HL-60 (cell line): ENCODE measurements at regions not wholly inside any gene's neighbourhood (a gene's known extent, or its start where the extent isn't known, plus 50 kb on each side); places are given as distances from the start of the nearest gene placed in this dataset.

Experiments
- DNase-seq, 2 experiments: peaks; one replicate each; pipeline ENCODE4 v3.0.0-alpha.2; 2010 to 2020; ENCODE audit warnings: low read depth in 1 of 2, low spot score in 1 of 2
- H3K27ac ChIP-seq: fragments of 250-450 bp; sonication (Bioruptor Pico); replicated peaks from 2 replicates; pipeline ENCODE4 v1.5.1; 2020; ENCODE audit warnings: mild to moderate bottlenecking, moderate library complexity
- H3K27me3 ChIP-seq: fragments of 250-450 bp; sonication (Bioruptor Pico); 2 replicates; pipeline ENCODE4 v1.5.1; 2021; ENCODE audit warnings: mild to moderate bottlenecking, moderate library complexity; ENCODE audit not compliant: insufficient read depth, poor library complexity, severe bottlenecking
- H3K4me3 ChIP-seq: replicated peaks from 2 replicates; pipeline ENCODE4 v1.5.1; 2011; ENCODE audit warnings: mild to moderate bottlenecking, control low read depth, low read length; ENCODE audit not compliant: insufficient read depth
- GABPA ChIP-seq: IDR thresholded peaks from 2 replicates; pipeline ENCODE4 v1.6.1; 2012; ENCODE audit warnings: low read depth
- POLR2AphosphoS5 ChIP-seq: IDR thresholded peaks from 2 replicates; pipeline ENCODE4 v1.6.1; 2012; ENCODE audit warnings: low read depth
- SPI1 ChIP-seq: IDR thresholded peaks from 2 replicates; pipeline ENCODE4 v1.6.1; 2012; ENCODE audit warnings: low read depth, mild to moderate bottlenecking, borderline replicate concordance
- TF ChIP-seq, protein P1 (sequence below): IDR thresholded peaks from one replicate; pipeline ENCODE4 v1.5.1; 2011; ENCODE audit warnings: low read length, control low read depth, inconsistent platforms; ENCODE audit not compliant: insufficient read depth
- TF ChIP-seq, protein P2 (sequence below): IDR thresholded peaks from 2 replicates; pipeline ENCODE4 v1.6.1; 2012; ENCODE audit warnings: low read depth; ENCODE audit not compliant: insufficient replicate concordance

DNA sequence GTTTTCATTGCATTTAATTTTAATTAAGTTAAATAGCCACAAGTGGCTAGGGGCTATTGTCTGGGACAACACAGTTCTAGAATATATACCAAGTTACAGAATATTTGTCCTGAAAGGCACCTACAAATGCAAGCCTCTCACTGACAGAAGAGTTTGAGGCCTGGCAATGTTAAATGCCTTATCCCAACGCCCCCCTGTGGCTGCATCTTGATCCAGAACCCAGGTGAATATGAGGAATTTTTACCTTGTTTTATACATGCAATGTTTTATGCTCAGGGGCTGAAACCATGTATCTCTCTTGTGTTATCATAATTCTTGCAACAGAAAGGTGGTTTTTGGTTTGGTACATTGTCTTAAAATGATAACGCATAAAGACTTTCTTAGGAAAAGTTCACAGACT is 71.8 kb upstream of the SEC11C start:
- peaks cover 5% of the 10 kb centered on the region for H3K27me3 ChIP-seq
- DNase-seq = no peak
- TF ChIP-seq, protein P1, sequence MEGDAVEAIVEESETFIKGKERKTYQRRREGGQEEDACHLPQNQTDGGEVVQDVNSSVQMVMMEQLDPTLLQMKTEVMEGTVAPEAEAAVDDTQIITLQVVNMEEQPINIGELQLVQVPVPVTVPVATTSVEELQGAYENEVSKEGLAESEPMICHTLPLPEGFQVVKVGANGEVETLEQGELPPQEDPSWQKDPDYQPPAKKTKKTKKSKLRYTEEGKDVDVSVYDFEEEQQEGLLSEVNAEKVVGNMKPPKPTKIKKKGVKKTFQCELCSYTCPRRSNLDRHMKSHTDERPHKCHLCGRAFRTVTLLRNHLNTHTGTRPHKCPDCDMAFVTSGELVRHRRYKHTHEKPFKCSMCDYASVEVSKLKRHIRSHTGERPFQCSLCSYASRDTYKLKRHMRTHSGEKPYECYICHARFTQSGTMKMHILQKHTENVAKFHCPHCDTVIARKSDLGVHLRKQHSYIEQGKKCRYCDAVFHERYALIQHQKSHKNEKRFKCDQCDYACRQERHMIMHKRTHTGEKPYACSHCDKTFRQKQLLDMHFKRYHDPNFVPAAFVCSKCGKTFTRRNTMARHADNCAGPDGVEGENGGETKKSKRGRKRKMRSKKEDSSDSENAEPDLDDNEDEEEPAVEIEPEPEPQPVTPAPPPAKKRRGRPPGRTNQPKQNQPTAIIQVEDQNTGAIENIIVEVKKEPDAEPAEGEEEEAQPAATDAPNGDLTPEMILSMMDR = peak; percentile 11
- no peak for TF ChIP-seq POLR2AphosphoS5
- no peak overlapping the region for H3K4me3 ChIP-seq
- no peak overlapping the region for H3K27ac ChIP-seq

DNA sequence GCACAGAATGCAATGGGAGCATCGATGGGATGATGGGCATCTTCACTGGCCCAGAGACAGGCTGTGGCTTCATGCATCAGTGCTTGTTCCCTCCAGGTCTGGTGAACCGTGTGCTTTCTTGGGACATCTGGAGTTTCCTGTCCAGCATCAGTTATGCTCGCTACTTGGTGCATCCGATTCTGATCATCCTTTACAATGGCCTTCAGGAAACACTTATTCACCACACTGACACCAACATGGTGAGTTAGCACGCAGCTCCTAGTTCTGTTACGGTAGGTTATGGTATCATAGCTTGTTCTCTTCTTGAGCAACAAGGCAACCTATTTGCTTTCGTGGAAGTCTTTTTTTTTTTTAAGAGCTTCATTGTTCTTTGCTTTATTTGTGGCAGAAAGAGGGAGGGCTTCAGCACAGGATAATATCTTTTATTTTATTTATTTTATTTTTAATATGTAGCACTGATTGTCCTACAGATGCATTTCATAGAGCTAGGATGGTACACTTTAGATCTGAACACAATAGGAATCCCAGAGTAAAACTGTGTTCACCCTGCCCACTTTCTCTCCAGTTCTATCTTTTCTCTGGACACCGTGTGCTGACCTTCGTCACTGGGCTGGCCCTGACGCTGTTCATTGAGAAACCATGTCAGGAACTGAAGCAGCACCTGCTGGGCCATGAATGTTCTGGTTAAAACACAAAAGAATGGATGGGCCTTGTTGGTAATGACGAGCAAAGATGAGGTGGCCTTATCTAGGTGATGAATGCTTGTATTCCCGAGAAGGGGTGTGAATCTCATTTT is 71.2 kb upstream of the SEC11C start:
- TF ChIP-seq POLR2AphosphoS5 = no peak
- no peak overlapping the region for H3K4me3 ChIP-seq
- DNase-seq = no peak
- H3K27me3 ChIP-seq = peaks cover 2% of the 10 kb centered on the region
- no peak overlapping the region for H3K27ac ChIP-seq

DNA sequence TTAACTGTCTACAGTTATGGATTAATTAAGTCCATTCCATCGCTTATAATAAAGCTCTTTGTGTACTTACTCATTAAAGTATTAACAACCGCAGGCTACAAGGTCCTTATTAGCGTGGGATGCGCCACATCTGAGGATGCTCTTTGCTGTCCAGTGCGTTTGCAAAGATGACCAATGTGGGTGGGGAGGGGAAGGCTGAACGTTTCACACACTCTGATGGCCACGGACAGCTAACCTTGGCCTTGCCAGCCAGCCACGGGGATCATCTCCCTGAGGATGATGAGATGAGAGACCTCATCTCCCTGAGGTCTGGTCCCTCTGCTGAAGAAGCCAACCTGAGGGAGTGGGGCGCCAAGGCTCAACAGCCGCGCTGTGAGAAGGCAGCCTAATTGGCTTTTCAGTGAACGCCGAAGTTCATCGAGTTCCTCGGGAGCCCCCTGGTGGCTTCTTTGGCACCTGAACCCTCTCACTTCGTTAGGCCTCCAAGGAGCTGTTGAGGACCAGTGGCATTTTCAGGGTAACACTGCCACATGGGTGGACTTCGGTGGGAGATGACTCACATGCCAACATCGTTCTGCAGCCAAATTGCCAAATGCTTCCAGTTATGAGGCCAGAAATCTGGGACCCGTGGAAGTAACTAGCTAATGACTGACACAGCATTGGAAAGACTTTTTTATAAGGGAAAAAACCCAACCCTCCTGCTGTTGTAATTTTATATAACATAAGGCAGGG is 69.3 kb upstream of the SEC11C start:
- DNase-seq = peak; percentile 41 to 84
- TF ChIP-seq, protein P1 = peak; percentile 90
- TF ChIP-seq SPI1 = no peak
- H3K27me3 ChIP-seq = no peaks in the 10 kb centered on the region
- no peak overlapping the region for H3K27ac ChIP-seq
- no peak overlapping the region for H3K4me3 ChIP-seq

DNA sequence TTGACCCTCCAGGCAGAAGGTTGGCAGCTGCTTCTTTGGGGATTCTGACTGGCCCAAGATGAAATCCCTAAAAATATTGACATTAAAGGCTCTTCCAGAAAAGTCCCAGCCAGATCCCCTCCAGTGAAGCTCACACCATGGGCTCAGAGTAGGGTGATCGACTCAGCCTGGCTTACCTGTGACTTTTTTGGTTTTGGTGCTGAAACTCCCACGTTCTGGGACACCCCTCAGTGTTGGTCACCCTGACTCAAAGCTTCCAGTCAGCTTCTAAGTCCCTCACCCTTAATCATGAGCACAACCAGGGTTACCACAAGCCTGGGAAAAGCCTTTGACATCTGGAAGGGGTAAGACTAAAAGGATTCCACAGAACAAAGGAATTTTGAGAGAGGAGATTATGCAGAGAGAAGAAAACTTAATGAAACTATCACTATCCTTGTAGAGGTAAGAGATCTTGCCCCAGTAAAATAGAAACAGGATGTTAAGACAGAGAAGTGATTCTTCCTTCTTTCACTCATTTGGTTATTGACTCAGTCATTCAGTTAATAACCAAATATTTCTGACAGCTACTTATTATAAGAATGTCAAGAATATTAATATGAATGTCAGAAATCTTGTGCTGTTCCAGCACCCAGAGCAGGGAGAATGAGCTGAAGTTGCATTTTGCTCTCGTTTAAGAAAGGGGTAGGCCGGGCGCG is 66.8 kb upstream of the SEC11C start:
- no peak overlapping the region for H3K27ac ChIP-seq
- no peaks in the 10 kb centered on the region for H3K27me3 ChIP-seq
- TF ChIP-seq SPI1 (no peak), POLR2AphosphoS5 (no peak), GABPA (no peak)
- TF ChIP-seq, protein P2, sequence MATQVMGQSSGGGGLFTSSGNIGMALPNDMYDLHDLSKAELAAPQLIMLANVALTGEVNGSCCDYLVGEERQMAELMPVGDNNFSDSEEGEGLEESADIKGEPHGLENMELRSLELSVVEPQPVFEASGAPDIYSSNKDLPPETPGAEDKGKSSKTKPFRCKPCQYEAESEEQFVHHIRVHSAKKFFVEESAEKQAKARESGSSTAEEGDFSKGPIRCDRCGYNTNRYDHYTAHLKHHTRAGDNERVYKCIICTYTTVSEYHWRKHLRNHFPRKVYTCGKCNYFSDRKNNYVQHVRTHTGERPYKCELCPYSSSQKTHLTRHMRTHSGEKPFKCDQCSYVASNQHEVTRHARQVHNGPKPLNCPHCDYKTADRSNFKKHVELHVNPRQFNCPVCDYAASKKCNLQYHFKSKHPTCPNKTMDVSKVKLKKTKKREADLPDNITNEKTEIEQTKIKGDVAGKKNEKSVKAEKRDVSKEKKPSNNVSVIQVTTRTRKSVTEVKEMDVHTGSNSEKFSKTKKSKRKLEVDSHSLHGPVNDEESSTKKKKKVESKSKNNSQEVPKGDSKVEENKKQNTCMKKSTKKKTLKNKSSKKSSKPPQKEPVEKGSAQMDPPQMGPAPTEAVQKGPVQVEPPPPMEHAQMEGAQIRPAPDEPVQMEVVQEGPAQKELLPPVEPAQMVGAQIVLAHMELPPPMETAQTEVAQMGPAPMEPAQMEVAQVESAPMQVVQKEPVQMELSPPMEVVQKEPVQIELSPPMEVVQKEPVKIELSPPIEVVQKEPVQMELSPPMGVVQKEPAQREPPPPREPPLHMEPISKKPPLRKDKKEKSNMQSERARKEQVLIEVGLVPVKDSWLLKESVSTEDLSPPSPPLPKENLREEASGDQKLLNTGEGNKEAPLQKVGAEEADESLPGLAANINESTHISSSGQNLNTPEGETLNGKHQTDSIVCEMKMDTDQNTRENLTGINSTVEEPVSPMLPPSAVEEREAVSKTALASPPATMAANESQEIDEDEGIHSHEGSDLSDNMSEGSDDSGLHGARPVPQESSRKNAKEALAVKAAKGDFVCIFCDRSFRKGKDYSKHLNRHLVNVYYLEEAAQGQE = no peak
- TF ChIP-seq, protein P1 = no peak
- no peak for DNase-seq
- H3K4me3 ChIP-seq = no peak overlapping the region
